Endothelial cell of umbilical vein (primary cell): ENCODE measurements at regions not wholly inside any gene's neighbourhood (a gene's known extent, or its start where the extent isn't known, plus 50 kb on each side); places are given as distances from the start of the nearest gene placed in this dataset.

ENCODE experiments used
- BruUV-seq: library from RNA; stranded (reverse); fragments of 400-500 nt; replicated peaks from 2 replicates; lab custom pipeline; 2021; lab: Mats Ljungman, UMichigan
- CTCF ChIA-PET: fragments of 300-600, 350-600 bp; sonication (Branson Sonifier 250); formaldehyde crosslinking; loops from one replicate; lab custom pipeline; 2021; ENCODE audit warnings: antibody characterized with exemption, inconsistent platforms; lab: Charles Lee
- POLR2A ChIA-PET: fragments of 300-600, 350-600 bp; sonication (Branson Sonifier 250); formaldehyde crosslinking; loops from one replicate; lab custom pipeline; 2021; ENCODE audit warnings: antibody characterized with exemption, inconsistent platforms; lab: Charles Lee
- DNase-seq: peaks from one replicate; pipeline ENCODE4 v3.0.0-alpha.2; 2011; ENCODE audit warnings: low read depth, low spot score
- FAIRE-seq: peaks from 2 replicates; lab custom pipeline; 2011; peaks lifted over from hg19 to GRCh38; lab: Jason Lieb, UNC
- H2AFZ ChIP-seq: 2 replicates; pipeline ENCODE4 v1.6.0; 2012; ENCODE audit warnings: low read depth, low read length, control low read depth, inconsistent platforms
- H3K27ac ChIP-seq: 2 replicates; pipeline ENCODE4 v1.5.1; 2011; ENCODE audit warnings: low read depth, mild to moderate bottlenecking, control low read depth, low read length, moderate library complexity; ENCODE audit not compliant: insufficient read depth
- H3K27me3 ChIP-seq, 2 experiments: 2 replicates each; pipeline versions ENCODE4 v1.6.0 to v1.6.1; 2011; ENCODE audit warnings: low read length in 2 of 2, mixed read lengths in 1 of 2; ENCODE audit not compliant: control insufficient read depth in 2 of 2, insufficient read depth in 2 of 2
- H3K36me3 ChIP-seq, 2 experiments: 2 replicates in 1 of 2; 3 replicates in 1 of 2; pipeline ENCODE4 v1.5.1; 2011; ENCODE audit warnings: low read length in 2 of 2, mild to moderate bottlenecking in 1 of 2, moderate library complexity in 1 of 2; ENCODE audit not compliant: control insufficient read depth in 2 of 2, insufficient read depth in 2 of 2; ENCODE audit errors: extremely low read depth in 1 of 2
- H3K4me1 ChIP-seq: 3 replicates; pipeline ENCODE4 v1.5.1; 2011; ENCODE audit warnings: mild to moderate bottlenecking, low read length; ENCODE audit not compliant: control insufficient read depth, insufficient read depth; ENCODE audit errors: extremely low read depth
- H3K4me2 ChIP-seq: 2 replicates; pipeline ENCODE4 v1.6.1; 2011; ENCODE audit warnings: low read length, control low read depth, mixed read lengths; ENCODE audit not compliant: insufficient read depth
- H3K4me3 ChIP-seq, 3 experiments: fragments of 200-600 bp in 1 of 3; sonication (generic), shearing (Covaris generic) in 1 of 3; replicated peaks in 1 of 3; 2 replicates each; pipeline ENCODE4 v1.5.1; 2011 to 2016; ENCODE audit warnings: control low read depth in 3 of 3, low read length in 3 of 3, mild to moderate bottlenecking in 2 of 3, inconsistent platforms in 1 of 3, low read depth in 1 of 3, moderate library complexity in 1 of 3; ENCODE audit not compliant: insufficient read depth in 1 of 3
- H3K79me2 ChIP-seq: 2 replicates; pipeline ENCODE4 v1.6.0; 2012; ENCODE audit warnings: low read length, inconsistent platforms; ENCODE audit not compliant: control insufficient read depth, insufficient read depth
- H3K9ac ChIP-seq: replicated peaks from 2 replicates; pipeline ENCODE3; 2011; ENCODE audit warnings: low read length, control low read depth; ENCODE audit not compliant: insufficient read depth; ENCODE audit errors: extremely low read depth
- H3K9me1 ChIP-seq: replicated peaks from 3 replicates; pipeline ENCODE4 v1.6.0; 2011; ENCODE audit warnings: mild to moderate bottlenecking, low read length; ENCODE audit not compliant: control insufficient read depth, insufficient read depth; ENCODE audit errors: extremely low read depth
- H3K9me3 ChIP-seq: replicated peaks from 2 replicates; pipeline ENCODE4 v1.5.1; 2012; ENCODE audit warnings: low read length, inconsistent platforms; ENCODE audit not compliant: control insufficient read depth, insufficient read depth
- H4K20me1 ChIP-seq: replicated peaks from 2 replicates; pipeline ENCODE3; 2011; ENCODE audit warnings: mild to moderate bottlenecking, low read length; ENCODE audit not compliant: control insufficient read depth, insufficient read depth; ENCODE audit errors: extremely low read depth
- CTCF ChIP-seq, 2 donors: IDR thresholded peaks; 1 replicate in 1 of 2; 2 replicates in 1 of 2; pipeline ENCODE4 v1.5.1; 2011; ENCODE audit warnings: low read length in 2 of 2, mild to moderate bottlenecking in 2 of 2, moderate library complexity in 2 of 2, control low read depth in 1 of 2, inconsistent platforms in 1 of 2, low read depth in 1 of 2; ENCODE audit not compliant: insufficient read depth in 1 of 2; ENCODE audit errors: extremely low read depth in 1 of 2
- EZH2 ChIP-seq: IDR thresholded peaks from 2 replicates; pipeline ENCODE4 v1.6.1; 2012; ENCODE audit warnings: borderline replicate concordance, low read depth, mild to moderate bottlenecking, moderate library complexity, low read length, inconsistent platforms; ENCODE audit not compliant: severe bottlenecking
- FOS ChIP-seq: IDR thresholded peaks from 2 replicates; pipeline ENCODE4 v1.6.1; 2011; ENCODE audit warnings: mild to moderate bottlenecking, low read length, moderate library complexity, borderline replicate concordance; ENCODE audit not compliant: insufficient read depth
- GATA2 ChIP-seq: IDR thresholded peaks from 2 replicates; pipeline ENCODE4 v1.7.0; 2011; ENCODE audit warnings: low read depth, mild to moderate bottlenecking, moderate library complexity, mixed read lengths, low read length; ENCODE audit not compliant: insufficient read length, insufficient read depth
- JUN ChIP-seq: IDR thresholded peaks from 2 replicates; pipeline ENCODE4 v1.6.1; 2011; ENCODE audit warnings: borderline replicate concordance, low read depth; ENCODE audit not compliant: insufficient read length, insufficient read depth
- MYC ChIP-seq: IDR thresholded peaks from one replicate; pipeline ENCODE4 v1.6.1; 2011; ENCODE audit warnings: mild to moderate bottlenecking, low read depth, low read length
- POLR2A ChIP-seq: IDR thresholded peaks from 2 replicates; pipeline ENCODE4 v1.6.1; 2012; ENCODE audit warnings: low read depth, mild to moderate bottlenecking, control low read depth, low read length
- POLR2AphosphoS5 ChIP-seq: IDR thresholded peaks from 2 replicates; pipeline ENCODE4 v1.6.1; 2012; ENCODE audit warnings: low read depth, mild to moderate bottlenecking, control low read depth, low read length, moderate library complexity; ENCODE audit not compliant: insufficient read depth
- dilution Hi-C: fragments of 300-500 bp; cut with MboI; formaldehyde crosslinking; loops from one replicate; pipeline ENCODE4 v1.15.0; 2019; ENCODE audit warnings: low sequenced_read_pairs; ENCODE audit not compliant: extremely low pct_ligation_motif_present
- intact Hi-C: fragments of 100-400 bp; cut with micrococcal nuclease; formaldehyde crosslinking; loops from one replicate; pipeline ENCODE4 v1.10.0; 2022
- TF ChIP-seq, protein P1 (sequence below): IDR thresholded peaks from 2 replicates; pipeline ENCODE4 v1.6.1; 2011; ENCODE audit not compliant: insufficient read depth, insufficient read length

DNA sequence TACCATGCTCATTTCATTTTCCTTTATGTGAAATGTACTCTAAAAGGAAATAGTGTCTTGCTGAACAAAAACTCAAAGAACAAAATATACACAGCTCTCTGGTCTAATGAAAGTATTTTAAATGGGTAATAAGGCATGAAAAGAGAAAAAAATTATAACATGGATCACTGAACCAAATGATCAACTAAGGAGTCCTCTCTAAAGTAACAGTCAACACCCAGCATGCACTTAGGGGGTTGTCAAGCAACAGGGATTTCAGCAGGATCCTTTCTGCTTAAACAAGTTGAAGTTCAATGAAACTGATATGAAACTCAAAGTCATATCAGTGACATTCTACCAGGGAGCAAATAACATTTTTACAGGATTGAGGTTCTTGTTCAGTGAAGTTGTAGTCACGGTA lies 398.8 kb downstream of the SEC23A start:
- no peaks in the 10 kb centered on the region for H3K9me1 ChIP-seq
- dilution Hi-C loops (loop anchor here (25.0 kb wide), 1 partner anchor 158 kb away; no protein-coding TSS in a partner anchor), intact Hi-C loops (no loop called here)
- TF ChIP-seq JUN, result no peak
- TF ChIP-seq, protein P1, sequence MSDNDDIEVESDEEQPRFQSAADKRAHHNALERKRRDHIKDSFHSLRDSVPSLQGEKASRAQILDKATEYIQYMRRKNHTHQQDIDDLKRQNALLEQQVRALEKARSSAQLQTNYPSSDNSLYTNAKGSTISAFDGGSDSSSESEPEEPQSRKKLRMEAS, result no peak
- TF ChIP-seq POLR2AphosphoS5, result no peak
- no peak for TF ChIP-seq MYC
- no peak for TF ChIP-seq GATA2
- TF ChIP-seq POLR2A, result no peak
- no peak for TF ChIP-seq EZH2
- BruUV-seq, result no TSS peak
- H3K4me3 ChIP-seq, result no peak overlapping the region
- no peaks in the 10 kb centered on the region for H3K9me3 ChIP-seq
- DNase-seq (no peak), FAIRE-seq (no peak)
- no peaks in the 10 kb centered on the region for H3K79me2 ChIP-seq
- H3K4me2 ChIP-seq, result no peak overlapping the region
- H4K20me1 ChIP-seq, result no peaks in the 10 kb centered on the region
- H2AFZ ChIP-seq, result no peak overlapping the region
- ChIA-PET CTCF (interaction anchor here (1.1 to 1.4 kb wide), 2 partner anchors 8 to 17 kb away, joined by 5 read pairs; no protein-coding TSS in a partner anchor), POLR2A (no interaction called here)
- H3K36me3 ChIP-seq, result no peaks in the 10 kb centered on the region
- no peak overlapping the region for H3K9ac ChIP-seq
- H3K27ac ChIP-seq, result no peak overlapping the region
- no peaks in the 10 kb centered on the region for H3K27me3 ChIP-seq
- H3K4me1 ChIP-seq, result no peaks in the 10 kb centered on the region

DNA sequence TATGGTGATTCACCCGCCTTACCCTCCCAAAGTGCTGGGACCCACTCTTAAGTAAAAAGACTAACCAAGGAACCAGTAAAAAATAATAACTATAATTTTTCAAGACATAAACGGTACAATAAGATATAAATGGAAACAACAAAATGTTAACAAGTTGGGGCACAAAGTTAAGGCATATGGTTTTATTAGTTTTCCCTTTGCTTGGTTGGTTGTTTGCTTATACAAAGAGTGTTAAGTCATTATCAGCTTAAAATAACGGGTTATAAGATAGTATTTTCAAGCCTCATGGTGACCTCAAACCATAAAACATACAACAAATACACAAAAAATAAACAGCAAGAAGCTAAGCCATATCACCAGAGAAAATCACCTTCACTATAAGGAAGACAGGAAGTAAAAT lies 406.1 kb downstream of the SEC23A start:
- Histone ChIP-seq H3K9ac (no peak overlapping the region), H3K4me1 (no peaks in the 10 kb centered on the region), H3K27me3 (no peaks in the 10 kb centered on the region), H4K20me1 (no peaks in the 10 kb centered on the region), H3K36me3 (no peaks in the 10 kb centered on the region), H3K4me2 (no peak overlapping the region), H3K27ac (no peak overlapping the region), H3K79me2 (no peaks in the 10 kb centered on the region), H3K4me3 (no peak overlapping the region), H3K9me1 (no peaks in the 10 kb centered on the region), H3K9me3 (no peaks in the 10 kb centered on the region), H2AFZ (no peak overlapping the region)
- dilution Hi-C loops, result no loop called here
- no peak for DNase-seq
- CTCF ChIA-PET, result no interaction called here
- intact Hi-C loops, result no loop called here
- POLR2A ChIA-PET, result no interaction called here
- TF ChIP-seq CTCF (IDR thresholded peaks at IDR 0.05; ENCODE audit: extremely low read depth in 1 of 2, insufficient read depth in 1 of 2, low read depth in 1 of 2, low read length in 2 of 2) (no peak), MYC (no peak), FOS (no peak), POLR2AphosphoS5 (no peak), EZH2 (no peak), JUN (no peak)
- TF ChIP-seq, protein P1, result no peak
- no peak for FAIRE-seq
- BruUV-seq, result no TSS peak
